ENCODE measurements at regions not wholly inside any gene's neighbourhood (a gene's known extent, or its start where the extent isn't known, plus 50 kb on each side); places are given as distances from the start of the nearest gene placed in this dataset.

GRCh38 chr12:116647813-116648212 lies 88.6 kb downstream of the MAP1LC3B2 start:
- TF ChIP-seq CTCF (IDR thresholded peaks at IDR 0.05; ENCODE audit: poor library complexity) (no peak), EZH2 (IDR thresholded peaks at IDR 0.05; ENCODE audit: borderline replicate concordance) (no peak)

Measured in hepatocyte (in vitro differentiated cells).